DMS53 (cell line): ENCODE measurements at regions not wholly inside any gene's neighbourhood (a gene's known extent, or its start where the extent isn't known, plus 50 kb on each side); places are given as distances from the start of the nearest gene placed in this dataset.
"Not testable (repeated sequence)": the region's sequence is repeated elsewhere in the genome, so short reads cannot be mapped to it uniquely, and the experiment has no call there.

ENCODE experiments used
- DNase-seq: peaks from one replicate; lab custom pipeline; 2025; lab: John Stamatoyannopoulos, UW

DNA sequence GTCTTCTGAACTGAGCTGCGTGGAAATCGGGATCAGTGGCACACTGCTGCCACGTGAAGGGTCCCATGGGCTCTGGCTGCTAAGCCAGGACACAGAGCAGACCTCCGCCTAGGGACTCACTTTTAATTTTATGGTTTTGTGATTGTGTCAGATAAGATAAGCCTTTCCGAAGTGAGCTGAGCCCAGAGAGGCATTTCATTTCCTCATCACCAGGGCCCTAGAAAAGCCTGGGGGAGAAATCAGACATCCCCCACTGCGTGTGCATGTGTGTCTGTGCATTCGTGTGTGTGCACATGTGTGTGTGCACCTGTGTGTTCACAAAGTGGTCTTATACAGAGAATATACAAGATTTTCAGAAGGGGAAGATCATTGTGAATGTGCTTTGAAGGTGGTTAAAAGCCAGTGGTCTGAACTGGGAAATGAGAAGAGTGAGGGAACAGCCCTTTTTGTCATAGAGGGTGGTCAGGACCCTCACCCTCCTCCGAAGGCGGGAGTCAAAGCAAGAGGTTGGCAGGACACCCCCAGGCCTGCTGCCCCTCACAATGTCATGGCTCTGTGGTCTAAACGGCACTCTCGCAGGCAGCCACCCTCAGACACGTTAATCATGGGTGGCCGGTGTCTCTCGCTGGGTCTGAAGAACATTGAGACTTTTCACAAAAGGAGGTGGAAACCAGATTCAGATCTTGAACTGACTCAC, 176.1 kb upstream of the PFKP start:
- DNase-seq = no peak

- no peak for DNase-seq
These were observed 177.3 kb upstream of the PFKP start for GRCh38 chr10:2890093-2890492.

DNA sequence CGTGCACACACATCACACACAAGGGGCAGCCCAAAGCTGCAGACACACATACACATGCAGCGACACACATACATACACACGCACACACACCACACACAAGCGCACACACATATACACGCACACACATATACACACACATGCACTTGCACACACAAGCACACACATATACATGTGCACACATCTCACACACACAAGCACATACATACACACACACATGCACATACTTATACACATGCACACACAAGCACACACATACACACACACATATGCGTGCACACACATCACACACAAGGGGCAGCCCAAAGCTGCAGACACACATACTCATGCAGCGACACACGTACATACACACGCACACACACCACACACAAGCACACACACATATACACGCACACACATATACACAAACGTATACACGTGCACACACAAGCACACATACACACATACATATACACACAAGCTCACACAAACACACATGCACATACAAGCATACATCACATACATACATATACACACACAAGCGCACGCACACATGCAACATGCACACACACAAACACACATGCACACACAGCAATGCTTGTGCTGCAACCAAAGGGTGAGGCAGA, 178.8 kb upstream of the PFKP start:
- no peak for DNase-seq

DNA sequence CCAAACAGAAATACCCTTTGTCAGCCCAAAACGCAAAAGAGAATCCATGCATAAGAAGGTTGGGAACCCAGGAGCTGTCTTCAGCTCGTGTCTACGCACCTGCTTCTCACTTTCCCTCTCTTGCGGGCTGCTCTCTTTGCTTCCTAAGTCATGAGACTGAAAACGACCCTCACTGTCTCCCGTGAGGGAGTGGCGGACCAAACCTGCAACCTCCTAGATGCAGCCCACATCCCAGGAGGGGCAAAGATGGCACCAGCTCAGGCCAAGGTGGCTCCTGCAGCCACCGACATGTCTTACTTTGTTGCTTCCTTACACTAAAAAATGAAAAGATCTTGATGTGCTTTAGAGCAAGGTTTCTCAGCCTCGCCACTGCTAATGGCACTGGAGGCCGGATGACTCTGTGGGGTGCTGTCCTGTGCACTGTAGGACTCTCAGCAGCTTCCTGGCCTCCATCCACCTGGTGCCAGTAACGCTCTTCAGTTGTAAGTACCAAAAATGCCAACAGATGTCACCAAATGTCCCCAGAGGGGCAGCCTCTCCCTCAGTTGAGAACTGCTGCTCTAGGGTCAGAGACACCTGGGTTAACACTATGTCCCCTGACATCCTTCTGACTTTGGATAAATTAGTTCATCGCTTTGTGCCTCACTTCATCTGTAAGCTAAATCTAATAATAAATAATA, 179.8 kb upstream of the PFKP start:
- DNase-seq = no peak

DNA sequence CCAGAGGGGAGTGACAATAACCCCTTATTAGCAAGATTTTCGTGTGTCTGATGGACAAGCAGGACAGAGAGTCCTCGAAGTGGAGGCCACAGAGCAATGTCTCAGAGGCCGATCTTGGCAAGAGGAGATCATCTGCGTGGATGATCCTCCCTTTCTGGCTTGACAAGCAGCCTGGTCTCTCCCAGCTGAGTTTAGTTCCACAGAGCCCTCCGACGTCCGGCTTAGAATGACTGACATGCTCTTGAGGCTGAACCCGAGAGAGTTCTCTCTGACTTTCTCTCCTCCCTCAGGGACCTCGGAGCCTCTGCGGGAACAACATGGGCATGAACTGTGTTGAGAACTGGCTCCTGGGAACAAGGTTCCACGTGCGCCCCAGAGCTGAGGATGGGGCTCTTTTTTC, 180.7 kb upstream of the PFKP start:
- no peak for DNase-seq

DNA sequence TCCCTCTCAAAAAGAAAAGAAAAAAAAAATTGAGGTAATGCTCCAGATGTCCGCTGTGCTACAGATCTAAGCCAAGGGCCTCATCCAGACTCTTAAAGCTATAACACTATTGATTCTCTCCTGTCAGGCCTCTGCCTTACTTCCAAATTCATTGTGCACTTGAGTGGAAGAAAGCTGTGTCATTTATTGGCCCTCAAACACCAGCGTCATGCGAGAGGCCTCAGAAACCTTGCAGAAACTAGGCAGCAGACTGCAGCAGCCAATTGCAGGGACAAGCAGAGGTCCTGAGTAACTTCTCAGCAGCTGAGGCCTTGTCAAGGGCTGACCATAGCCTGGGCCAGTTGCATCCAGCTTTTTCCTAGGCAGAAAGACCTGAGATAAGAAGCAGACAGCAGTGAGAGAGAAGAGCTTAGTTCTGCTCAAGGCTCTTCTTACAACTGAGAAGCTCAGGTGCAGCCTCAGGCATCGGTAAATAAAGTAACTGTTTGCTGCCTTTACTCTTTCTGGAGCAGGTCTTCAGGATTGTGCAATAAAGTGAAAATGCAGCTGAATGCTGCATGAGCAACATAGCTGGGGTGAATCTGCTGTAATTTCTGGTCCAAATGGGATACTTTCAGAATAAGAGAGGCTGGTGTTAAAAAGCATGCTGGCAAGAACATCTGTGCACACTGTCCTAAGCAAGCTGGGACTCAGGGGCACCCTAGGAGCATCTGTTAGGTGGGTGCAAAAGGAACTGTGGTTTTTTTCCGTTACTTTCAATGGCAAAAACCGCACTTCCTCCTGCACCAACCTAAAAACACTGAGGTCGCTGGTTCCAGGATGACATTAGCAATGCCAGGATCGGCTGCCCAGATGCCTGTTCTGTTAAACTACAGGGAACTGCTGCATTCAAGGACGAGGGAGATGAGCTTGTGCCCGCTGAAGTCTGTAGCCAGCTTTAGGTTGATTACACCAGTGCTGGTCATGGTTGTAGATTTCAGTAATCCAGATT, 181.8 kb upstream of the PFKP start:
- DNase-seq = no peak

DNA sequence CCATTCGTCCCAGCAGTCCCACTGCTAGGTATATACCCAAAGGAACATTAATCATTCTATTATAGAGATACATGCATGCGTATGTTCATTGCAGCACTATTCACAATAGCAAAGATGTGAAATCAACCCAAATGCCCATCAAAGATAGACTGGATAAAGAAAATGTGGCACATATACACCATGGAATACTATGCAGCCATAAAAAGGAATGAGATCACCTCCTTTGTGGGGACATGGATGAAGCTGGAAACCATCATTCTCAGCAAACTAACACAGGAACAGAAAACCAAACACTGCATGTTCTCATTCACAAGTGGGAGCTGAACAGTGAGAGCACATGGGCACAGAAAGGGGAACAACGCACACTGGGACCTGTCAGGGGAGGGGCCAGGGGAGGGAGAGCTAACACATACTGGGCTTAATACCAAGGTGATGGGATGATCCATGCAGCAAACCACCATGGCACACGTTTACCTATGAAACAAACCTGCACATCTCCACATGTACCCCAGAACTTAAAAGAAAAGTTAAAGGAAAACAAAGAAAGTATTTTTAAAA, 183.3 kb upstream of the PFKP start:
- DNase-seq = not testable (repeated sequence)

GRCh38 chr10:2883238-2883637, 184.1 kb upstream of the PFKP start:
- no peak for DNase-seq

- no peak for DNase-seq
These were observed 184.7 kb upstream of the PFKP start for GRCh38 chr10:2882628-2883027.

DNA sequence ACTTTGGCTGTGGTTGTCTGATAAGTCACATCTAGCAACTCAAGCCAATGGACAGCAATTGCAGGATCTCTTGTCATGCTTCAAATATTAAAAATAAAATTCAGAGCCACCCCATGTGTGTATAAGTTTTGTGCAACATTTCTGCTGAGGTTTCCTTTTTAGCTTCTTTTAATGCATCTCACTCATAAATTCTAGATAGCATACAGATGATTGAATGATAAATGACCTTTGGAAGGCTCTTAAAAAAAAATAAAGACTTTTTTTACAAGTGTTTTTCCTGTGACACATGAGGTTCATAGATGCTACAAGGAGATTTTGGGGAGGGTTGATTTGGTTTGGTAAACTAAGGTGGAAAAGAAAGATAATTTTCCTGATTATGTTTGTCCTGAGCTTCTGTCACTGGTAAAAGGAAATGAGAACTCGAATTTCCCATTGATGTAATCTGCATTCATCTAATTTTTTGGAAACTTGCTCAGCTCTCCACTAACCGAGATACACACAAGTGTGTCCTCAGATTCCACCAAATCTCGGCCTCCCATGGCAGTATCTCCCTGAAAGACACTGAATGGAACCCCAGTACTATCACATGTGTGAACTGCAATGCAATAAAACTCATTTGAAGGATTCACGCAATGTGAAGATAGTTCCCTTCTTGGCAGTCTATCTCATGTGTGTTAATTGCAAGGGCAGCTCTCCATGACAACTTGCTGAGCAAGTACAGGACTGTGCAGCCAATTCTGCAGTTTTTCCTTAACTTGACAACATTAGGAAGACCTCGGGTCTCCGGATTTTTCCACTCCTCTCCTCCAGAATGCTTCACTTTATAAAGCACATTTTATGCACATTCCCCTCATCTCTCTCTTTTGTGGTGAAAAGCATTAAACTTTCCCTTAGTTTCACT, 185.4 kb upstream of the PFKP start:
- no peak for DNase-seq

DNA sequence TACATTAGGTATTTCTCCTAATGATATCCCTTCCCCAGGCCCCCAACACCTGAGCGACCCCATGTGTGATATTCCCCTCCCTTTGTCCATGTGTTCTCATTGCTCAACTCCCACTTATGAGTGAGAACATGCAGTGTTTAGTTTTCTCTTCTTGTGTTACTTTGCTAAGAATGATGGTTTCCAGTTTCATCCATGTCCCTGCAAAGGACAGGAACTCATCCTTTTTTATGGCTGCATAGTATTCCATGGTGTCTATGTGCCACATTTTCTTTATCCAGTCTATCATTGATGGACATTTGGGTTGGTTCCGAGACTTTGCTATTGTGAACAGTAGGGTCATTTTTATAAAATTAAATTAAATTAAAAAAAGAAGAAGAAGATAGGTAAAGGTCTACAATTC, 187.3 kb upstream of the PFKP start:
- DNase-seq = not testable (repeated sequence)

GRCh38 chr10:2878818-2879217, 188.5 kb upstream of the PFKP start:
- no peak for DNase-seq

DNA sequence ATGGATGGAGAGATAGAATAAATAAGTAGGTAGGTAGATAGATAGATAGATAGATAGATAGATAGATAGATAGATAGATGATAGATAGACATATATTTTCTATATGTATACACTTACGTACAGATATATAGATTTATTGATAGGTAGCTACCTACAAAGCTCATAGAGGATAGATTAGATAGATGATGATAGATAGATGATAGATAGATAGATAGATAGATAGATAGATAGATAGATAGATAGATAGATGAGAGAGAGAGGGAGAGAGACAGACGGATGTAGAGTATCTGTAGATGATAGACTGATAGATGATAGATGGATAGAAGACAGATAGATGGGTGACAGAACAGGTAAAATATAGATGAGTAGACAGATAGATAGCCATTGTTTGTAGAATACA, 191.3 kb upstream of the PFKP start:
- no peak for DNase-seq

- no peak for DNase-seq
These were observed 192.4 kb upstream of the PFKP start for GRCh38 chr10:2874963-2875362.

- DNase-seq = no peak
These were observed 193.6 kb upstream of the PFKP start for GRCh38 chr10:2873769-2874168.

- no peak for DNase-seq
These were observed 195.6 kb upstream of the PFKP start for GRCh38 chr10:2871673-2872219.

GRCh38 chr10:2870654-2871053, 196.7 kb upstream of the PFKP start:
- DNase-seq = no peak

- no peak for DNase-seq
These were observed 199.5 kb upstream of the PFKP start for GRCh38 chr10:2867788-2868299.

- no peak for DNase-seq
These were observed 200.8 kb upstream of the PFKP start for GRCh38 chr10:2866569-2866968.

- no peak for DNase-seq
These were observed 205.6 kb upstream of the PFKP start for GRCh38 chr10:2861632-2862210.
